ENCODE measurements at regions not wholly inside any gene's neighbourhood (a gene's known extent, or its start where the extent isn't known, plus 50 kb on each side); places are given as distances from the start of the nearest gene placed in this dataset.
"Not testable (repeated sequence)": the region's sequence is repeated elsewhere in the genome, so short reads cannot be mapped to it uniquely, and the experiment has no call there.

DNA sequence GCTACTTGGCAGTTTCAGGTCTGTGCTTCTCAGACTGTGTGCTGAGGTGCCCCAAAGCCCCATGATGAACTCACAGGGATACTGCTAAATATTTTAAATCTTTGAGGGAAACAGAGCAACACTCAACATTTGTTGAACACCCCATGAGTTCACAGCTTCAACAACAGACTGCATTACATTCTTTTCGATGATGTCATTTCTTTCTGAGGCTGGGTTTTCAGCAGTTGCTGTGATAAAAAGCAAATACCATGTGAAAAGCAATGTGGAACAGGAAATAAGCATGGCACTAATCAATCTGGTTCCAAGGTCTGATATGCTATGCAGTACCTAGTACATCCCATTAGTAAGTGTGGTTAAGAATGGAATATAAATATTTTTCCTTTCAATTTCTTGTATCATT, 82.7 kb downstream of the RPL27A start:
- no peak for DNase-seq
- no peak overlapping the region for H3K27ac Mint-ChIP-seq
- no peak overlapping the region for H3K4me3 Mint-ChIP-seq
- no peaks in the 10 kb centered on the region for H3K4me1 Mint-ChIP-seq
- peaks cover 7% of the 10 kb centered on the region for H3K27me3 Mint-ChIP-seq
- H3K9me3 Mint-ChIP-seq, result no peaks in the 10 kb centered on the region
- H3K36me3 Mint-ChIP-seq, result no peaks in the 10 kb centered on the region

GRCh38 chr11:8766043-8766987, 83.7 kb downstream of the RPL27A start:
- no peaks in the 10 kb centered on the region for H3K36me3 Mint-ChIP-seq
- DNase-seq, result no peak
- peaks cover 7% of the 10 kb centered on the region for H3K27me3 Mint-ChIP-seq
- H3K4me3 Mint-ChIP-seq, result no peak overlapping the region
- no peaks in the 10 kb centered on the region for H3K9me3 Mint-ChIP-seq
- no peaks in the 10 kb centered on the region for H3K4me1 Mint-ChIP-seq
- H3K27ac Mint-ChIP-seq, result no peak overlapping the region

- Mint-ChIP-seq H3K27me3 (peaks cover 7% of the 10 kb centered on the region), H3K9me3 (no peaks in the 10 kb centered on the region), H3K4me3 (no peak overlapping the region), H3K4me1 (no peaks in the 10 kb centered on the region), H3K36me3 (no peaks in the 10 kb centered on the region), H3K27ac (no peak overlapping the region)
- DNase-seq, result no peak
Observed at GRCh38 chr11:8766988-8767374, 84.4 kb downstream of the RPL27A start.

DNA sequence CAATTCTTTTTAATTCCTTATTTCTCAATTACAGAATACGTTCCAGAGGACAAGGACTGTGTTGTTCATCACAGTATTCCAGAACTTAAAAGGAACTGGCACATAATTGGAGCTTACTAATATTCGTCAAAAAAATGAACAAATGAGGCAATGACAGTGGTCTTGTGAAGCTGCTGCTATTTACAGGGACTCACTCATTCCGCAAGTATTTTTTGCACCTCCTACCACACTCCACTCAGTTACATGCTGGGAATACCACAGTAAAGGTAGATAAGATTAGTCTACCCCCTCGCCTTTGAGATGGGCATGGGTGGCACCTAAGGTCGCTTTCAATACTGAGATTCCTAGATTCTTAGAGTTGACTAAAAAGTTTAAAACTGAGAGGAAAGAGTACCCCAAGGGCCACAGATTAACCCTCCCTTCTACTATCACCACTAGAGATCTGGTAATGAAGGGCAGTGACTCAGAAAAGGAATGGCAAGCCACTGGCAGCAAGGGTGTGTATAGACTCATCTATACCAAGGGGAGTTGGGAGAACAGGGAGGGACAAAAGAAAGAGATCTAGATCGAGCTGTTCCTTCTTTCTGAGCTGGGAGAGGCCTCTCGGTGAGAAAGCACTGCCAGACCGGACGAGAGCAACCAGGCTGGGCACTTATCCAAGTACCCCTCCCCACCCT, 85.0 kb downstream of the RPL27A start:
- Mint-ChIP-seq H3K27me3 (peaks cover 7% of the 10 kb centered on the region), H3K4me3 (no peak overlapping the region), H3K36me3 (no peaks in the 10 kb centered on the region), H3K27ac (no peak overlapping the region), H3K9me3 (no peaks in the 10 kb centered on the region), H3K4me1 (no peaks in the 10 kb centered on the region)
- DNase-seq, result no peak

DNA sequence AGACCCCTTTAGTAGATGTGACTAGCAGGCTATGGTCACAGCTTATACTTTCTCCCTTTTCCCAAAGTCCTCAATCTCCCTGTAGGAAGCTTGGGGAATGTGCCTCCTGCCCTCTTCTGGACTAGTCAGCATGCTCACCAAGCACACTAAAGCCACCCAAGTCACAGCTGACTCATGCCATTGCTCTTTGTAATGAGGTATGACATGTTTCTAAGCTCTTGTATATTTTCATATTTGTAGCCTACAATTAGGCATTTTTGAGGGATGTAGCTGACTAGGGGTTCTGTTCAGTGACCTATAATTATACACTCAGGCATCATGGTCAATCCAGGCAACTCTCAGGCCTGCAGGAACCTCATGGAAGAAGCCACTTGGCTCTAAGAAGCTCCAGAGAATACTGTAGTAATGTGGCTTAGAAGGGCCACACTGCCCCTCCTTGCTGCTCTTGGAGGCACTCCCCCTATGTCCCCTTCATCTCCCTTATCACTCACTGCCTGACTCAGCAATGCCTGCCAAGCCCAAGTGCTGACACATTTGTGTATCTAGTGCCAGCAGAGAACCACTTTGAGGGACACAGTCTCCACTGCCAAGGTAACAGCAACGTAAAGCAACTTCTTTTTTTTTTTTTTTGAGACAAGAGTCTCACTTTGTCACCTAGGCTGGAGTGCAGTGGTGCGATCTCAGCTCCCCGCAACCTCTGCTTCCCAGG, 86.2 kb downstream of the RPL27A start:
- no peak overlapping the region for H3K27ac Mint-ChIP-seq
- peaks cover 2% of the 10 kb centered on the region for H3K27me3 Mint-ChIP-seq
- H3K4me3 Mint-ChIP-seq, result no peak overlapping the region
- H3K4me1 Mint-ChIP-seq, result no peaks in the 10 kb centered on the region
- H3K9me3 Mint-ChIP-seq, result no peaks in the 10 kb centered on the region
- DNase-seq, result no peak
- no peaks in the 10 kb centered on the region for H3K36me3 Mint-ChIP-seq

DNA sequence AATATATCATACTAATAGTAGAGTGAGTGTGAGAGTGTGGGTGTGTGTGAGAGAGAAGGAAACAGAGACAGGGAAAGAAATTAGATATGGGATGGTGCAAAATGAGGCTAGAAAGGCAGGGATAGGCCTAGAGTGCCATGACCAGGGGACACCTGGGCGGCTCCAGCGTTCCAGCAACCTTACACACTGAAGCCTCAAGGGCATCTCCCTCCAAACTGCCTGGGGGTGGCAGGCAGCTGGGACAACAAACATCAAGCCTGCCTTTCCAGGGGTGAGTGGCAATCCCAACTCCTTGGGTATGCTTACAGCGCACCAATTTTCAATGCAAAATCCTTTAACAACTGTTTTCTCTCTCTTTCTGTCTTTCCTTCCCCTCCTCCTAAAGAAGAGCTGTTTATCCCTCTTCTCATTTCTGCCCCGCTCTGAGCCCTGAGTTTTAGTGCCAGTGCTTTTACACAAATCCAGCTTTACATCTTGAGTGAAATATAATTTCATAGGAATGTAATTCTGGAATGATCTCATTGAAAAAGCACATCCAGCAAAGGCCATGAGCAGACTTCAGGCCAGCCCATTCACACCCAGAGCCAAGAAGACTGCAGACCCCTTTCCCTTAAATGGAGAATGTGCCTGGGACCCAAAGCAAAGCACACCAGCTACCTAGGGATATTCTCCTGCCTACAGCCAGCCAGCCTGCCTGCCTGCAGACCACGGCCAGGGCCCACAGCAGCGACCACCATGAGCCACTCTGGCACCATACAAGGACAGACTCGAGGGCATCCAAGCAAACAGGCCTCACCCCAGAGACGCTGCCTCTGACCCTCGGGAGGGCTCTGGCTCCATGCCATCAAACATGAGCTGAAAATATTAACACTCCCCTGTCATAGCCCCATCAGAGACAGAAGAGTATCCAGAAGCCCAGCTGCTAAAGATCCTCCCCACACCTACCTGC, 90.3 kb downstream of the RPL27A start:
- H3K9me3 Mint-ChIP-seq, result no peaks in the 10 kb centered on the region
- no peak overlapping the region for H3K4me3 Mint-ChIP-seq
- H3K36me3 Mint-ChIP-seq, result no peaks in the 10 kb centered on the region
- no peak for DNase-seq
- no peaks in the 10 kb centered on the region for H3K27me3 Mint-ChIP-seq
- H3K27ac Mint-ChIP-seq, result no peak overlapping the region
- H3K4me1 Mint-ChIP-seq, result peaks cover 1% of the 10 kb centered on the region

DNA sequence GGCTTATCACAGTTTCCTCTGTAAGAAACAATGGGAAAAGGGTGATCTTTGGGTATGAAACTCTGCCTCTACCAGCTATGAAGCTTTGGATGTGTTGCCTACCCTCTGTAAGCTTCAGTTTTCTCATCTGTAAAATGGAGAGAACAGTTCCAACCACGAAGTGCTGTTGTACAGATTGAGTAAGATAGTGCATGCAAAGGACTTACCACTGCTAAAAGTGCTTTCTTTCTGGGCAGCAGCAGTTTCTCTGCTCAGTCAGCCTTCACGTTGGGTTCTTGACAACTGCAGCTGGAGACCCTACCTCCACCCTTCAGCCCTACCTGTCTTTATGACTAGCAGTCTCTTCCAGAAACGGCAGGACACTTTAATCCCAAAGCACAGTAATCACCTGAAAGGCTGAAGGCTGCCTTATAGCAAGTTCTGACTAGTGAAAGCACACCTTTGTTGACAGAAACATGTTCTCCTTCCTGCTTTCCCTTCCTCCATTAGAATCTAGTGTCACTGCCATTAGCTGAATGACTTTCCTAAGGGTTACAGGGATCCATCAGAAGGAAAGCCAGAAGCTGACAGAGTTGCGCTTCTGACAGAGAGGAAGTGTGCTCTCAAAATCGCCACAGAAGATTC, 91.4 kb downstream of the RPL27A start:
- Mint-ChIP-seq H3K27ac (no peak overlapping the region), H3K9me3 (no peaks in the 10 kb centered on the region), H3K27me3 (no peaks in the 10 kb centered on the region), H3K4me3 (no peak overlapping the region), H3K36me3 (no peaks in the 10 kb centered on the region), H3K4me1 (peaks cover 1% of the 10 kb centered on the region)
- DNase-seq, result no peak

GRCh38 chr11:8774916-8775315, 92.3 kb downstream of the RPL27A start:
- DNase-seq, H3K4me1 Mint-ChIP-seq, H3K27ac Mint-ChIP-seq, H3K36me3 Mint-ChIP-seq, H3K4me3 Mint-ChIP-seq, H3K9me3 Mint-ChIP-seq, H3K27me3 Mint-ChIP-seq: not testable (repeated sequence)

DNA sequence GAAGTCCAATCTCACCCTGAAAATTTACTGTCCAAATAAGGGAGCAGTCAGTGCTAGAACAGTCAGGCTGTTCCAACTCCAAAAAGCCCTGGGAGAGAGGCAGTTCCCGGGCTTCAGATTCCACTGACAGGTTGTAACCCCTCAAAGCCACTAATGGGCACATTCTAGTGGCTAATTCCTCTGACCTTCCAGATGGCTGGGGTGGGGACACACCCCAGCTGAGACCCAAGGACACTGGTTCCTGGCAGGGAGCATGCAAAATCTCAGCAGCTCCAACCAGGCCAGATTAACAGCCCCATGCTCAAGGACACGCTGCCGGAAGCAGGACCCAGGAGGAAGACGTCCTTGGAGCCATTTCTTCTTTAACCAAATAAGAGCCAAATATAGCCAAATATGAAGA, 92.7 kb downstream of the RPL27A start:
- DNase-seq, result no peak
- Mint-ChIP-seq H3K36me3 (no peaks in the 10 kb centered on the region), H3K27me3 (no peaks in the 10 kb centered on the region), H3K4me3 (no peak overlapping the region), H3K4me1 (peaks cover 1% of the 10 kb centered on the region), H3K27ac (no peak overlapping the region), H3K9me3 (no peaks in the 10 kb centered on the region)

DNA sequence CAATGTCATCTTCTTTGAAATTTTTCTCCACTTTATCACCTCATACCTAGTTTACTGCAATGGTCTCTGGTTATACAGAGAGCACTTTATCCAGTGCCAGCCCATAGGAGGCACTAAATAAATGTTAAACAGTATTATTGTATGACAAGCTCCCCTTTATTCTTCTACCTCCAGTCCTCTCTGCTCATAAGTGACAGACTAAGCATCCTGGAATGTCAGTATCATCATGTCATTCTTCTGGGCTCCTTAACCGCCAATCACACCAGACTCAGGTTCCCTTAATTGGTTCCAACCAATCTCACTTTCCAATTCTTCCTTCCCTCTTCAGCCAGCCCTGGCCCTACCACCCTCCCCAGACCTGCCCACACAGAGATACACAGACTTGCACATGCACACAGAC, 93.1 kb downstream of the RPL27A start:
- no peak overlapping the region for H3K27ac Mint-ChIP-seq
- no peaks in the 10 kb centered on the region for H3K9me3 Mint-ChIP-seq
- DNase-seq, result no peak
- H3K27me3 Mint-ChIP-seq, result peaks cover 3% of the 10 kb centered on the region
- no peaks in the 10 kb centered on the region for H3K36me3 Mint-ChIP-seq
- H3K4me3 Mint-ChIP-seq, result no peak overlapping the region
- H3K4me1 Mint-ChIP-seq, result peaks cover 1% of the 10 kb centered on the region

- Mint-ChIP-seq H3K36me3 (no peaks in the 10 kb centered on the region), H3K4me3 (no peak overlapping the region), H3K4me1 (peaks cover 1% of the 10 kb centered on the region), H3K9me3 (no peaks in the 10 kb centered on the region), H3K27ac (no peak overlapping the region), H3K27me3 (peaks cover 8% of the 10 kb centered on the region)
- DNase-seq, result no peak
Observed at GRCh38 chr11:8776209-8776608, 93.6 kb downstream of the RPL27A start.

DNA sequence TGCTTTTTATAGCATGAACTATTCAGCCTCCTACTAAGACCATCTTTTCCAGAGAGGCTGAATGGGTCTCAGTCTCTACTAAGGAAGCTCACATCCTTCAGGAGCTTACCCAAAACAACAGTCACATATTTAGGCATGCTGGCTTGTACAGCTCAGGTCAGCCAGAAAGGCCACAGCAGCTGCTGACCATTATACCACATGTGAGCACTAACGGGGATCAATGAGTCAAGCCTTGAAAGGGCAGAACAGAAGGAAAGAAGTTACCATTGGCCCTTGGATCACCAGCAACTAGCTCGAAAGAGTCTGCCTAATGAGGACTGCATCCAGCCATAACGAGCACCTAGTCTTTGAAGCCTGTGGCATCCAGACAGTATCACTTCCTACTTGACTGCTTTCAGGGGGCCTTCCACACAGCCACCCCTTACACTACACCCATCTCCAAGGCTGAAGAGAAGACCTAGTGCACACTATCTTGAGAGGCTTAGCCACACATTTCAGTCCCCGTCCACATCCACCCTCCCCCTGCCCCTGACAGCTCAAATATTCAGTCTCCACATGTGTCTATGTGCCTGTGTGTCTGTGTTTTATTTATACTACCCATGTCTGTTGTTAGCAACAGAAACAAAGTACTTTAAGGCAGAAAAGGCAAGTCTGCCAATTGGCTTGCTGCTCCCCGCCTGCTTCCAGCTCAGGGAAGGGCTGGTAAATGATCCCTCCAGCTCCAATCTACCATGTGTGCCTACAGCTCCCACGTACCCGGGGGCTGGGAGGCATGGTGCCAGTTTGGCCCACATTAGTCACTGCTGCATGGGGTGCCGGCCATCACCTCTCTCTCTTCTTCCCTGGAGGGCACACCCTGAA, 95.5 kb downstream of the RPL27A start:
- Mint-ChIP-seq H3K27me3 (peaks cover 8% of the 10 kb centered on the region), H3K4me1 (peaks cover 1% of the 10 kb centered on the region), H3K36me3 (no peaks in the 10 kb centered on the region), H3K9me3 (no peaks in the 10 kb centered on the region), H3K27ac (no peak overlapping the region), H3K4me3 (no peak overlapping the region)
- DNase-seq, result no peak

DNA sequence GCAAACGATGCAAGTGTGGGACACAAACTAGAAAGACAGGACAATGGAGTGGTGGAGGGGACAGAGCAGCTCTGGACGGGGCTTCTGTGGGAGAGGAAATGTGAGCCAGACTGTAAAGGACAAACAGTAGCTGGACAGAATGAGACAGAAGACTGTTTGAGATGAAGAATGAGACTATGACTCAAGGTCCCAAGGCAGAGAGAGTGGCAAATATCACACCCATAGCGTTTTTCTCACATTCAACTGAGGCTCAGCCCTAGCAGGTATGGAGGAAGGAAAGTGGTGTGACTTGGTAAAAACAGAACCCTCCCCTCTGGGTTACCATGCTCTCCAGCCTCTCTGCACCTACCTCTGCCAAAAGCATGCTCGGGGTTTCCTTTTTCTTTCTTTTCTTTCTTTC, 96.5 kb downstream of the RPL27A start:
- H3K9me3 Mint-ChIP-seq, result no peaks in the 10 kb centered on the region
- H3K27me3 Mint-ChIP-seq, result peaks cover 8% of the 10 kb centered on the region
- peaks cover 1% of the 10 kb centered on the region for H3K4me1 Mint-ChIP-seq
- DNase-seq, result no peak
- H3K27ac Mint-ChIP-seq, result no peak overlapping the region
- no peak overlapping the region for H3K4me3 Mint-ChIP-seq
- H3K36me3 Mint-ChIP-seq, result no peaks in the 10 kb centered on the region

Measured in activated naive CD8-positive, alpha-beta T cell treated with anti-CD3 and anti-CD28 coated beads for 36 hours (primary cell).